ENCODE measurements at regions not wholly inside any gene's neighbourhood (a gene's known extent, or its start where the extent isn't known, plus 50 kb on each side); places are given as distances from the start of the nearest gene placed in this dataset.

DNA sequence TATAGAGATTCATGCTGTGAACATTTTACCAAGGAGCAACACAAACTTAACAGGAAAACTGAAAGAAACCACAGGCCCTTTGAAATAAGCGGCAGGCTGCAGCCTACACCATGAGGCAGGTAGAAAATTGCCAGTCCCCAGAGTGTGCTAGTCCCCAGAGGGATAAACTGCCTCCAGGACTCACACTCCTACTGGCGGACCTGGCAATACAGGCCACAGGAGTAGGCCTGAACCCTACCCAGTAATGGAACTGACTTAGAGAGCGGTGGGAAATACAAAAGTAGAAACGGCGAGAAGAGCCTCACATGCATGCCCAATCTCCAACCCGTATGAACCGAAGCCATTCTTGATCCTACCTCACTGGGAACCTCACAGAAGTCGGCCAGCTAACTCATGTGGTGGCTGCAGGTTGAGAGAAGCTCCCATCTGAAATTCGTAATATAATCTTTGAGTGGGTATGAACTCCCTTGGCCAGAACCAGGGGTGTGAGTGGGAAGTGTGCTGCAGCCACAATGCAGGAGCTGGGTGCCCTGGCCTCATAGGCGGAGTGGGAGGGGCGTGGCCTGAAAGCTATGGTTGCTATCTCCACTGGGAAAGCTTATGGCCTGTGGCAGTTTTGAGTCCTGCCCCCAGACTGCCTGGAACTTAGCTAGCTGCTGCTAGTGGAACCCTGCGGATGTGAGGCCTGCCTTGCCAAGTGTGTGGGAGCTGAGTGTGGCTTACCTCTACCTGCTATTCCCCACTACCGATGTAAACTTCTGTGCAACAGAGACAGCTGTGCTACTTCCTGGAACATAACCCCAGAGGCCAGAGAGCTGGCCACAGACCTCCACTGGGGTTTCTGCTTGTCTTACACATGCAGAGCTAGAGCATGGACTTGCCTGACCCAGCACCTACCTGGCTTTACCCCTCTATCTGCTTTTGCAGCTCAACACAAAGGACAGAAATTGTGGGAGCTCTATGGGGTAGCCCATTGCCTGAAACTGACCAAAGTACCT lies 146.5 kb upstream of the COL21A1 start:
- no peaks in the 10 kb centered on the region for H3K27me3 ChIP-seq (ENCODE audit: insufficient read depth, low read length, poor library complexity, severe bottlenecking)
- peak overlapping the region; percentile 37 for H3K4me3 ChIP-seq (ENCODE audit: low read length, poor library complexity, severe bottlenecking)
- peaks cover 23% of the 10 kb centered on the region for H3K4me1 ChIP-seq (ENCODE audit: insufficient read depth, low read length, poor library complexity, severe bottlenecking)
- H3K4me2 ChIP-seq (ENCODE audit: low read depth, low read length, poor library complexity, severe bottlenecking) = peak overlapping the region; percentile 46
- no peaks in the 10 kb centered on the region for H3F3A ChIP-seq (ENCODE audit: low read depth)
- peak overlapping the region; percentile 74 for H2AFZ ChIP-seq (ENCODE audit: low read length)
- H3K79me2 ChIP-seq (ENCODE audit: insufficient read depth, low read length) = no peaks in the 10 kb centered on the region
- no peaks in the 10 kb centered on the region for H3K36me3 ChIP-seq (ENCODE audit: insufficient read depth, low read length)
- H3K9me3 ChIP-seq (ENCODE audit: insufficient read depth, low read depth, low read length) = 0 out of 2 replicates have a peak, but pooled peaks cover 6% of the 10 kb centered on the region
- peak overlapping the region; percentile 29 for H3K9ac ChIP-seq (ENCODE audit: low read depth, low read length, poor library complexity, severe bottlenecking)
- no peaks in the 10 kb centered on the region for H4K20me1 ChIP-seq (ENCODE audit: insufficient read depth, low read length, poor library complexity, severe bottlenecking)
- TF ChIP-seq, protein P1, sequence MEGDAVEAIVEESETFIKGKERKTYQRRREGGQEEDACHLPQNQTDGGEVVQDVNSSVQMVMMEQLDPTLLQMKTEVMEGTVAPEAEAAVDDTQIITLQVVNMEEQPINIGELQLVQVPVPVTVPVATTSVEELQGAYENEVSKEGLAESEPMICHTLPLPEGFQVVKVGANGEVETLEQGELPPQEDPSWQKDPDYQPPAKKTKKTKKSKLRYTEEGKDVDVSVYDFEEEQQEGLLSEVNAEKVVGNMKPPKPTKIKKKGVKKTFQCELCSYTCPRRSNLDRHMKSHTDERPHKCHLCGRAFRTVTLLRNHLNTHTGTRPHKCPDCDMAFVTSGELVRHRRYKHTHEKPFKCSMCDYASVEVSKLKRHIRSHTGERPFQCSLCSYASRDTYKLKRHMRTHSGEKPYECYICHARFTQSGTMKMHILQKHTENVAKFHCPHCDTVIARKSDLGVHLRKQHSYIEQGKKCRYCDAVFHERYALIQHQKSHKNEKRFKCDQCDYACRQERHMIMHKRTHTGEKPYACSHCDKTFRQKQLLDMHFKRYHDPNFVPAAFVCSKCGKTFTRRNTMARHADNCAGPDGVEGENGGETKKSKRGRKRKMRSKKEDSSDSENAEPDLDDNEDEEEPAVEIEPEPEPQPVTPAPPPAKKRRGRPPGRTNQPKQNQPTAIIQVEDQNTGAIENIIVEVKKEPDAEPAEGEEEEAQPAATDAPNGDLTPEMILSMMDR (conservative IDR thresholded peaks at IDR 0.05; ENCODE audit: low read length) = no peak
- no peak for TF ChIP-seq EZH2phosphoT487 (IDR thresholded peaks at IDR 0.05; ENCODE audit: borderline replicate concordance)
- no peaks in the 10 kb centered on the region for H3K9me2 ChIP-seq (replicated peaks; ENCODE audit: low read depth, low read length)

- no peak for TF ChIP-seq EZH2phosphoT487 (IDR thresholded peaks at IDR 0.05; ENCODE audit: borderline replicate concordance)
- TF ChIP-seq, protein P1 (conservative IDR thresholded peaks at IDR 0.05; ENCODE audit: low read length) = no peak
- Histone ChIP-seq H2AFZ (ENCODE audit: low read length) (no peak overlapping the region), H3K79me2 (ENCODE audit: insufficient read depth, low read length) (no peaks in the 10 kb centered on the region), H3K9me3 (ENCODE audit: insufficient read depth, low read depth, low read length) (0 out of 2 replicates have a peak, but pooled peaks cover 6% of the 10 kb centered on the region), H3K4me3 (ENCODE audit: low read length, poor library complexity, severe bottlenecking) (no peak overlapping the region), H4K20me1 (ENCODE audit: insufficient read depth, low read length, poor library complexity, severe bottlenecking) (no peaks in the 10 kb centered on the region), H3K9me2 (replicated peaks; ENCODE audit: low read depth, low read length) (no peaks in the 10 kb centered on the region), H3K4me1 (ENCODE audit: insufficient read depth, low read length, poor library complexity, severe bottlenecking) (peaks cover 13% of the 10 kb centered on the region), H3F3A (ENCODE audit: low read depth) (no peaks in the 10 kb centered on the region), H3K36me3 (ENCODE audit: insufficient read depth, low read length) (no peaks in the 10 kb centered on the region), H3K9ac (ENCODE audit: low read depth, low read length, poor library complexity, severe bottlenecking) (no peak overlapping the region), H3K27me3 (ENCODE audit: insufficient read depth, low read length, poor library complexity, severe bottlenecking) (no peaks in the 10 kb centered on the region), H3K4me2 (ENCODE audit: low read depth, low read length, poor library complexity, severe bottlenecking) (no peak overlapping the region)
These were observed 141.0 kb upstream of the COL21A1 start for GRCh38 chr6:56388415-56388755.

DNA sequence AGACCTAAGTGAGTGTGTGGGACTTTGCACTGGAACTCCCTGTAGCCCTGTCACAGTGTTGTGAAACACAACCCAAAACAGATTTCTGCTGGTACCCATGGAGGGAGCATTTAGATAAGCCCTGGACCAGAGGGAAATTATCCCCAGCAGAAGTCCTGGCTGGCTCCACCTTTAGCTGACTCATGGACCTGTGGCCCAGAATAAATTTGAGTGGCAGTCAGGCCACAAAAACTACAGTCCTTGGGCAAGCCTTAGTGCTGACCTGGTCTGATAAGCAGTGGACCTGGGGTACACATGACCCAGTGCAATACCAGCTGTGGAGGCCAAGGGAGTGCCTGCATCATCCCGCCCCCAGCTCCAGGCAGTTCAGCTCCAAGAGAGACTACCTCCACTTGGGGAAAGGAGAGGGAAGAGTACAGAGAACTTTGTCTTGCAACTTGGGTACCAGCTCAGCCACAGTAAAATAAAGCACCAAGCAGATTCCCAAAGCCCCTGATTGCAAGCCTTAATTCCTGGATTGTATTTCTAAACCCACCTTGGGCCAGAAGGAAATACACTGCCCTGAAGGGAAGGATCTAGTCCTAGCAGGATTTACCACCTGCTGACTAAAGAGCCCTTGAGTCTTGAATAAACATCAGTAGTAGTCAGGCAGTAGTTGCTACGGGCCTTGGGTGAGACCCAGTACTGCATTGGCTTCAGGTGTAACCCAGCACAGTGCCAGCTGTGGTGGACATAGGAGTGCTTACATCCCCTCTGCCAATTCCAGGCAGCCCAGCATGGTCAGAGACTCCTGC lies 140.4 kb upstream of the COL21A1 start:
- H3K9me2 ChIP-seq (replicated peaks; ENCODE audit: low read depth, low read length) = no peaks in the 10 kb centered on the region
- H3K4me1 ChIP-seq (ENCODE audit: insufficient read depth, low read length, poor library complexity, severe bottlenecking) = peaks cover 15% of the 10 kb centered on the region
- H3K4me2 ChIP-seq (ENCODE audit: low read depth, low read length, poor library complexity, severe bottlenecking) = no peak overlapping the region
- H3F3A ChIP-seq (ENCODE audit: low read depth) = no peaks in the 10 kb centered on the region
- no peaks in the 10 kb centered on the region for H4K20me1 ChIP-seq (ENCODE audit: insufficient read depth, low read length, poor library complexity, severe bottlenecking)
- 0 out of 2 replicates have a peak, but pooled peaks cover 6% of the 10 kb centered on the region for H3K9me3 ChIP-seq (ENCODE audit: insufficient read depth, low read depth, low read length)
- TF ChIP-seq EZH2phosphoT487 (IDR thresholded peaks at IDR 0.05; ENCODE audit: borderline replicate concordance) = no peak
- TF ChIP-seq, protein P1 (conservative IDR thresholded peaks at IDR 0.05; ENCODE audit: low read length) = no peak
- no peaks in the 10 kb centered on the region for H3K27me3 ChIP-seq (ENCODE audit: insufficient read depth, low read length, poor library complexity, severe bottlenecking)
- no peaks in the 10 kb centered on the region for H3K79me2 ChIP-seq (ENCODE audit: insufficient read depth, low read length)
- H3K4me3 ChIP-seq (ENCODE audit: low read length, poor library complexity, severe bottlenecking) = no peak overlapping the region
- H2AFZ ChIP-seq (ENCODE audit: low read length) = no peak overlapping the region
- H3K36me3 ChIP-seq (ENCODE audit: insufficient read depth, low read length) = no peaks in the 10 kb centered on the region
- no peak overlapping the region for H3K9ac ChIP-seq (ENCODE audit: low read depth, low read length, poor library complexity, severe bottlenecking)

All from Loucy (cell line).